NCI-H2029 treated with DMSO at 0.1 percent for 48 hours (cell line): ENCODE measurements at regions not wholly inside any gene's neighbourhood (a gene's known extent, or its start where the extent isn't known, plus 50 kb on each side); places are given as distances from the start of the nearest gene placed in this dataset.
"Not testable (repeated sequence)": the region's sequence is repeated elsewhere in the genome, so short reads cannot be mapped to it uniquely, and the experiment has no call there.

ENCODE experiments used
- DNase-seq: peaks from one replicate; lab custom pipeline; 2025; lab: John Stamatoyannopoulos, UW

- no peak for DNase-seq
Observed at GRCh38 chr2:11877764-11878163, 131.3 kb downstream of the LPIN1 start.

GRCh38 chr2:11885253-11885652 lies 138.8 kb downstream of the LPIN1 start:
- DNase-seq = not testable (repeated sequence)

- DNase-seq = not testable (repeated sequence)
Observed at GRCh38 chr2:11886899-11887298, 140.5 kb downstream of the LPIN1 start.

GRCh38 chr2:11889101-11889850 lies 142.8 kb downstream of the LPIN1 start:
- no peak for DNase-seq

- no peak for DNase-seq
Observed at GRCh38 chr2:11889854-11890253, 143.4 kb downstream of the LPIN1 start.

GRCh38 chr2:11891028-11891427 lies 144.6 kb downstream of the LPIN1 start:
- DNase-seq = no peak

- DNase-seq = no peak
Observed at GRCh38 chr2:11891671-11892440, 145.4 kb downstream of the LPIN1 start.

- DNase-seq = no peak
Observed at GRCh38 chr2:11896386-11896785, 150.0 kb downstream of the LPIN1 start.

- no peak for DNase-seq
Observed at GRCh38 chr2:11898576-11898975, 152.1 kb downstream of the LPIN1 start.

- no peak for DNase-seq
Observed at GRCh38 chr2:11899264-11899818, 152.9 kb downstream of the LPIN1 start.

- not testable (repeated sequence) for DNase-seq
Observed at GRCh38 chr2:11900891-11901290, 154.5 kb downstream of the LPIN1 start.

GRCh38 chr2:11901351-11902069 lies 155.1 kb downstream of the LPIN1 start:
- no peak for DNase-seq

- DNase-seq = no peak
Observed at GRCh38 chr2:11903085-11903606, 156.7 kb downstream of the LPIN1 start.

GRCh38 chr2:11904029-11904428 lies 157.6 kb downstream of the LPIN1 start:
- no peak for DNase-seq

GRCh38 chr2:11904941-11905340 lies 158.5 kb downstream of the LPIN1 start:
- DNase-seq = no peak

GRCh38 chr2:11907190-11907589 lies 160.8 kb downstream of the LPIN1 start:
- no peak for DNase-seq

- DNase-seq = no peak
Observed at GRCh38 chr2:11910971-11911370, 164.5 kb downstream of the LPIN1 start.

GRCh38 chr2:11912980-11913379 lies 166.5 kb downstream of the LPIN1 start:
- DNase-seq = no peak

- no peak for DNase-seq
Observed at GRCh38 chr2:11914455-11914854, 168.0 kb downstream of the LPIN1 start.

GRCh38 chr2:11915650-11916049 lies 169.2 kb downstream of the LPIN1 start:
- DNase-seq = no peak

GRCh38 chr2:11919953-11920352 lies 173.5 kb downstream of the LPIN1 start:
- no peak for DNase-seq

- no peak for DNase-seq
Observed at GRCh38 chr2:11920993-11921583, 174.7 kb downstream of the LPIN1 start.
